ENCODE measurements at regions not wholly inside any gene's neighbourhood (a gene's known extent, or its start where the extent isn't known, plus 50 kb on each side); places are given as distances from the start of the nearest gene placed in this dataset.

- no peak for TF ChIP-seq JUN (IDR thresholded peaks at IDR 0.05; ENCODE audit: low read depth, low read length)
- TF ChIP-seq TAF1 (IDR thresholded peaks at IDR 0.05; ENCODE audit: low read depth, low read length), result no peak
- no peak for TF ChIP-seq HDAC2 (IDR thresholded peaks at IDR 0.05; ENCODE audit: borderline replicate concordance in 1 of 2, low read depth in 2 of 2, low read length in 2 of 2)
- no peak for TF ChIP-seq SAP30 (IDR thresholded peaks at IDR 0.05; ENCODE audit: insufficient read depth, insufficient replicate concordance, low read length)
- TF ChIP-seq TAF7 (optimal IDR thresholded peaks at IDR 0.05; ENCODE audit: borderline replicate concordance, low read depth, low read length), result no peak
- no peak for TF ChIP-seq EGR1 (IDR thresholded peaks at IDR 0.05; ENCODE audit: borderline replicate concordance, low read depth, low read length)
- TF ChIP-seq SUZ12 (IDR thresholded peaks at IDR 0.05; ENCODE audit: low read length), result no peak
- TF ChIP-seq MAFK (IDR thresholded peaks at IDR 0.05; ENCODE audit: low read depth, low read length), result no peak
- no peak for TF ChIP-seq ASH2L (IDR thresholded peaks at IDR 0.05; ENCODE audit: low read length)
- TF ChIP-seq RXRA (IDR thresholded peaks at IDR 0.05; ENCODE audit: insufficient read depth, low read depth, low read length), result no peak
- TF ChIP-seq NANOG (IDR thresholded peaks at IDR 0.05; ENCODE audit: insufficient read depth, low read depth, low read length, poor library complexity, severe bottlenecking), result no peak
- TF ChIP-seq RBBP5 (IDR thresholded peaks at IDR 0.05; ENCODE audit: borderline replicate concordance, low read depth, low read length), result no peak
These were observed 295.1 kb downstream of the FOXG1 start (continued) for GRCh38 chr14:29061702-29062101.
